Fibroblast of the aortic adventitia (primary cell): ENCODE measurements at regions not wholly inside any gene's neighbourhood (a gene's known extent, or its start where the extent isn't known, plus 50 kb on each side); places are given as distances from the start of the nearest gene placed in this dataset.

Experiments
- DNase-seq: peaks from one replicate; pipeline ENCODE4 v3.0.0-alpha.2; 2010; ENCODE audit warnings: low read depth
- H3K4me3 ChIP-seq: 2 replicates; pipeline ENCODE4 v1.5.1; 2011; ENCODE audit warnings: low read depth, mild to moderate bottlenecking, control low read depth, low read length, moderate library complexity
- TF ChIP-seq, protein P1 (sequence below): IDR thresholded peaks from 2 replicates; pipeline ENCODE4 v1.5.1; 2011; ENCODE audit warnings: mild to moderate bottlenecking, low read length, control low read depth, inconsistent platforms; ENCODE audit not compliant: insufficient read depth

DNA sequence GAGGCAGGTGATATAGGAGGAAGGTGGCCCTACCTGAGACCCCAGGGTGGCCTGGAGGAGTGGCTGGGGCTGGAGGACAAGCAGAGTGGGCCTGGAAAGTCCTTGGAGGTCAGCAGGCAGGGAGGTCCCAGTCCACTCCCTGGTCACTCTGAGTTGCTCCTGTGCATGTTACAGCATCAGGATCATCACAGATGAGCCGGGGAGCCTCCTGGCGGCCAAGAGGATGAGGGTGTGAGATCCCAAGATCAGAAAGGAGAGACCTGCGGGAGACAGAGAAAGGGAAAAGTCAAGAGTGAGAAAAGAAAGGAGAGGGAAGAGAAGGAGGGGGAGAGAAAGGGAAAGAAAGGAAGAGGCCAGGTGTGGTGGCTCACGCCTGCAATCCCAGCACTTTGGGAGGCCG lies 71.7 kb downstream of the MRM1 start:
- DNase-seq, result no peak
- TF ChIP-seq, protein P1, sequence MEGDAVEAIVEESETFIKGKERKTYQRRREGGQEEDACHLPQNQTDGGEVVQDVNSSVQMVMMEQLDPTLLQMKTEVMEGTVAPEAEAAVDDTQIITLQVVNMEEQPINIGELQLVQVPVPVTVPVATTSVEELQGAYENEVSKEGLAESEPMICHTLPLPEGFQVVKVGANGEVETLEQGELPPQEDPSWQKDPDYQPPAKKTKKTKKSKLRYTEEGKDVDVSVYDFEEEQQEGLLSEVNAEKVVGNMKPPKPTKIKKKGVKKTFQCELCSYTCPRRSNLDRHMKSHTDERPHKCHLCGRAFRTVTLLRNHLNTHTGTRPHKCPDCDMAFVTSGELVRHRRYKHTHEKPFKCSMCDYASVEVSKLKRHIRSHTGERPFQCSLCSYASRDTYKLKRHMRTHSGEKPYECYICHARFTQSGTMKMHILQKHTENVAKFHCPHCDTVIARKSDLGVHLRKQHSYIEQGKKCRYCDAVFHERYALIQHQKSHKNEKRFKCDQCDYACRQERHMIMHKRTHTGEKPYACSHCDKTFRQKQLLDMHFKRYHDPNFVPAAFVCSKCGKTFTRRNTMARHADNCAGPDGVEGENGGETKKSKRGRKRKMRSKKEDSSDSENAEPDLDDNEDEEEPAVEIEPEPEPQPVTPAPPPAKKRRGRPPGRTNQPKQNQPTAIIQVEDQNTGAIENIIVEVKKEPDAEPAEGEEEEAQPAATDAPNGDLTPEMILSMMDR, result no peak
- H3K4me3 ChIP-seq, result no peak overlapping the region

DNA sequence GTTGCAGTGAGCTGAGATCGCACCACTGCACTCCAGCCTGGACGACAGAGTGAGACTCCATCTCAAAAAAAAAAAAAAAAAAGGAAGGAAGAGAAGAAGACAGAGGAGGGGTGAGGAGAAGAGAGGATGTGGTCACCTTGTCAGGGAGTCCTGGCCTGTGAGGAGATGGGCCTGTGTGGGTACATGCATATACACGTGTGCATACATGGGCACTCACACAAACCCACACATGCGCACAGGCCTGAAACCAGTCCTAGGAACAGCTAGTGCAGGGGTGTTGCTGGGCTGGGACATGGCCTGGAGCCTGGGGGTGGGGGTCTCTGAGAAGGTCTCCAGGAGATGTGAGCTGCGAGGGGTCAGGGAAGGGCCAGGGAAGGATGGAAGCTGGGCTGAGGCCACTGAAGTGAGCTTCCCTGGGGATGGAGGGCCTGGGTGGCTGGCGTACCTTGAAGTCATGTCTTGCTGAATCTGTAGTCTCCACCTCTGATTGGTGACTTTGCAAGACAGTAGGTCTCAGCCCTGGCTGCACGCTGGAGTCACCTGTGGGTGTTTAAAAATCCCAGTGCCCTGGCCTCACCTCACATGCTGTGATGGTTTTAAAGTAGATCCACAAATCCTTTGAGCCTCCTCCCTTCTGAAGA lies 72.4 kb downstream of the MRM1 start:
- no peak overlapping the region for H3K4me3 ChIP-seq
- TF ChIP-seq, protein P1, result no peak
- no peak for DNase-seq

GRCh38 chr17:36674278-36674650 lies 72.9 kb downstream of the MRM1 start:
- DNase-seq, result no peak

GRCh38 chr17:36675250-36675649 lies 73.9 kb downstream of the MRM1 start:
- H3K4me3 ChIP-seq, result no peak overlapping the region
- TF ChIP-seq, protein P1, result no peak
- DNase-seq, result no peak

More at GRCh38 chr17:36674278-36674650, 72.9 kb downstream of the MRM1 start:
- TF ChIP-seq, protein P1, result no peak
- no peak overlapping the region for H3K4me3 ChIP-seq

DNA sequence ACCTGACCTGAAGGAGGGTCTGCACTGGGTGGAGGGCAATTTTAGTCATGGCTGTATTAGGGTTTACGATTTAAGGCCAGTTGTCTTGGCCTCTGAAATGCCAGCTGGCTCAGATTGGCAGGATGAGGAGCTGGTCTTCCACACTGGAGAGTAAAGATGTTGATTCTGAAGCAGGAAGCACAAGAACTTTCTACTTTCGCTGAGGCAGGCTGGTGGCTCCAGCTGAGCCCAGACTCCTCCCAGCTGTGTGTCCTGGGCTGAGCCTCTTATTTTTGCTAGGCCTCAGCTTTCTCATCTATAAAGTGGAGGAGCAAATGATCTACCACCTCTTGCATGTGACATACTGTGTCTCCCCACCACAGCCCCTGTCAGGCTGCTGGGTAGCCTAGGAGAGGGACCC lies 74.4 kb downstream of the MRM1 start:
- TF ChIP-seq, protein P1, result no peak
- no peak for DNase-seq
- no peak overlapping the region for H3K4me3 ChIP-seq

- no peak for DNase-seq
- no peak overlapping the region for H3K4me3 ChIP-seq
- TF ChIP-seq, protein P1, result no peak
Measured at GRCh38 chr17:36679815-36680467, 78.6 kb downstream of the MRM1 start.
